ENCODE measurements at regions not wholly inside any gene's neighbourhood (a gene's known extent, or its start where the extent isn't known, plus 50 kb on each side); places are given as distances from the start of the nearest gene placed in this dataset.
"Not testable (repeated sequence)": the region's sequence is repeated elsewhere in the genome, so short reads cannot be mapped to it uniquely, and the experiment has no call there.

DNA sequence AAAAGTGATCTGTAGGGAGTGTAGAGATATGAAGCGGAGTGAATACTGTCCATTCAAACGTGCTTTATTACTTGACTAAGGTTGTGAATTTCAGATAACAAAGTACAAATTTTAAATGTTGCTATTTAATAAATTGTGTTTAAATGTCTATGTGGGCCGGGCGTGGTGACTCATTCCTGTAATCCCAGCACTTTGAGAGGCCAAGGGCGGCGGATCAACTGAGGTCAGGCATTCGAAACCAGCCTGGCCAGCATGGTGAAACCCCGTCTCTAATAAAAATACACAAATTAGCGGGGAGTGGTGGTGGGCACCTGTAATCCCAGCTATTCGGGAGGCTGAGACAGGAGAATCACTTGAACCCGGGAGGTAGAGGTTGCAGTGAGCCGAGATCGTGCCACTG lies 1544.1 kb downstream of the SLITRK5 start:
- not testable (repeated sequence) for TF ChIP-seq MXI1 (IDR thresholded peaks at IDR 0.05; ENCODE audit: borderline replicate concordance, low read depth, low read length); POLR2A (IDR thresholded peaks at IDR 0.05; ENCODE audit: low read depth, low read length); CEBPB (IDR thresholded peaks at IDR 0.05; ENCODE audit: low read depth, low read length); MAZ (IDR thresholded peaks at IDR 0.05; ENCODE audit: borderline replicate concordance, low read depth, low read length); BHLHE40 (IDR thresholded peaks at IDR 0.05; ENCODE audit: low read depth, low read length); MAFK (IDR thresholded peaks at IDR 0.05; ENCODE audit: low read depth, low read length); RCOR1 (IDR thresholded peaks at IDR 0.05; ENCODE audit: insufficient replicate concordance, low read length); FOS (IDR thresholded peaks at IDR 0.05; ENCODE audit: low read depth, low read length); CHD1 (IDR thresholded peaks at IDR 0.05; ENCODE audit: low read depth, low read length); RAD21 (IDR thresholded peaks at IDR 0.05; ENCODE audit: low read length); SMC3 (IDR thresholded peaks at IDR 0.05; ENCODE audit: low read depth, low read length)
- TF ChIP-seq, protein P1, sequence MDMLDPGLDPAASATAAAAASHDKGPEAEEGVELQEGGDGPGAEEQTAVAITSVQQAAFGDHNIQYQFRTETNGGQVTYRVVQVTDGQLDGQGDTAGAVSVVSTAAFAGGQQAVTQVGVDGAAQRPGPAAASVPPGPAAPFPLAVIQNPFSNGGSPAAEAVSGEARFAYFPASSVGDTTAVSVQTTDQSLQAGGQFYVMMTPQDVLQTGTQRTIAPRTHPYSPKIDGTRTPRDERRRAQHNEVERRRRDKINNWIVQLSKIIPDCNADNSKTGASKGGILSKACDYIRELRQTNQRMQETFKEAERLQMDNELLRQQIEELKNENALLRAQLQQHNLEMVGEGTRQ (IDR thresholded peaks at IDR 0.05; ENCODE audit: low read depth, low read length) = not testable (repeated sequence)
- TF ChIP-seq, protein P2, sequence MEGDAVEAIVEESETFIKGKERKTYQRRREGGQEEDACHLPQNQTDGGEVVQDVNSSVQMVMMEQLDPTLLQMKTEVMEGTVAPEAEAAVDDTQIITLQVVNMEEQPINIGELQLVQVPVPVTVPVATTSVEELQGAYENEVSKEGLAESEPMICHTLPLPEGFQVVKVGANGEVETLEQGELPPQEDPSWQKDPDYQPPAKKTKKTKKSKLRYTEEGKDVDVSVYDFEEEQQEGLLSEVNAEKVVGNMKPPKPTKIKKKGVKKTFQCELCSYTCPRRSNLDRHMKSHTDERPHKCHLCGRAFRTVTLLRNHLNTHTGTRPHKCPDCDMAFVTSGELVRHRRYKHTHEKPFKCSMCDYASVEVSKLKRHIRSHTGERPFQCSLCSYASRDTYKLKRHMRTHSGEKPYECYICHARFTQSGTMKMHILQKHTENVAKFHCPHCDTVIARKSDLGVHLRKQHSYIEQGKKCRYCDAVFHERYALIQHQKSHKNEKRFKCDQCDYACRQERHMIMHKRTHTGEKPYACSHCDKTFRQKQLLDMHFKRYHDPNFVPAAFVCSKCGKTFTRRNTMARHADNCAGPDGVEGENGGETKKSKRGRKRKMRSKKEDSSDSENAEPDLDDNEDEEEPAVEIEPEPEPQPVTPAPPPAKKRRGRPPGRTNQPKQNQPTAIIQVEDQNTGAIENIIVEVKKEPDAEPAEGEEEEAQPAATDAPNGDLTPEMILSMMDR (conservative IDR thresholded peaks at IDR 0.05; ENCODE audit: low read depth, low read length) = not testable (repeated sequence)
- TF ChIP-seq, protein P3, sequence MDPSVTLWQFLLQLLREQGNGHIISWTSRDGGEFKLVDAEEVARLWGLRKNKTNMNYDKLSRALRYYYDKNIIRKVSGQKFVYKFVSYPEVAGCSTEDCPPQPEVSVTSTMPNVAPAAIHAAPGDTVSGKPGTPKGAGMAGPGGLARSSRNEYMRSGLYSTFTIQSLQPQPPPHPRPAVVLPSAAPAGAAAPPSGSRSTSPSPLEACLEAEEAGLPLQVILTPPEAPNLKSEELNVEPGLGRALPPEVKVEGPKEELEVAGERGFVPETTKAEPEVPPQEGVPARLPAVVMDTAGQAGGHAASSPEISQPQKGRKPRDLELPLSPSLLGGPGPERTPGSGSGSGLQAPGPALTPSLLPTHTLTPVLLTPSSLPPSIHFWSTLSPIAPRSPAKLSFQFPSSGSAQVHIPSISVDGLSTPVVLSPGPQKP (IDR thresholded peaks at IDR 0.05; ENCODE audit: borderline replicate concordance, low read depth, low read length) = not testable (repeated sequence)

All from IMR-90 (cell line).